MV-4-11 (cell line): ENCODE measurements at regions not wholly inside any gene's neighbourhood (a gene's known extent, or its start where the extent isn't known, plus 50 kb on each side); places are given as distances from the start of the nearest gene placed in this dataset.
A peak's percentile ranks its signal among the peaks of the same experiment; 100 is the strongest.

Experiments used
- DNase-seq: peaks from one replicate; lab custom pipeline; 2025; lab: John Stamatoyannopoulos, UW

GRCh38 chr3:55413236-55413635 is 73.9 kb downstream of the WNT5A start:
- no peak for DNase-seq

GRCh38 chr3:55412545-55412944 is 74.6 kb downstream of the WNT5A start:
- no peak for DNase-seq

- DNase-seq: no peak
Observed at GRCh38 chr3:55409806-55410205, 77.3 kb downstream of the WNT5A start.

- DNase-seq: no peak
Observed at GRCh38 chr3:55408193-55408826, 78.8 kb downstream of the WNT5A start.

- DNase-seq: no peak
Observed at GRCh38 chr3:55407426-55407820, 79.7 kb downstream of the WNT5A start.

GRCh38 chr3:55406696-55407425 is 80.2 kb downstream of the WNT5A start:
- peak; percentile 47 for DNase-seq

GRCh38 chr3:55405436-55405835 is 81.7 kb downstream of the WNT5A start:
- no peak for DNase-seq

- no peak for DNase-seq
Observed at GRCh38 chr3:55402886-55403609, 84.1 kb downstream of the WNT5A start.

GRCh38 chr3:55380561-55380960 is 106.5 kb downstream of the WNT5A start:
- DNase-seq: no peak

- no peak for DNase-seq
Observed at GRCh38 chr3:55376753-55377347, 110.3 kb downstream of the WNT5A start.

- DNase-seq: no peak
Observed at GRCh38 chr3:55373423-55373822, 113.7 kb downstream of the WNT5A start.

- no peak for DNase-seq
Observed at GRCh38 chr3:55370272-55370671, 116.8 kb downstream of the WNT5A start.

GRCh38 chr3:55369141-55369847 is 117.8 kb downstream of the WNT5A start:
- no peak for DNase-seq

GRCh38 chr3:55368366-55368765 is 118.7 kb downstream of the WNT5A start:
- no peak for DNase-seq

GRCh38 chr3:55367384-55367783 is 119.7 kb downstream of the WNT5A start:
- DNase-seq: no peak

- DNase-seq: no peak
Observed at GRCh38 chr3:55364421-55364820, 122.7 kb downstream of the WNT5A start.

- DNase-seq: no peak
Observed at GRCh38 chr3:55362210-55362960, 124.7 kb downstream of the WNT5A start.

- DNase-seq: no peak
Observed at GRCh38 chr3:55357796-55358195, 129.3 kb downstream of the WNT5A start.

- DNase-seq: no peak
Observed at GRCh38 chr3:55352668-55353067, 134.4 kb downstream of the WNT5A start.

- no peak for DNase-seq
Observed at GRCh38 chr3:55349851-55350250, 137.3 kb downstream of the WNT5A start.
